ENCODE measurements at regions not wholly inside any gene's neighbourhood (a gene's known extent, or its start where the extent isn't known, plus 50 kb on each side); places are given as distances from the start of the nearest gene placed in this dataset.

- no peak overlapping the region for H2BK20ac ChIP-seq (ENCODE audit: low read length)
- no peak overlapping the region for H2AK5ac ChIP-seq (ENCODE audit: low read depth, low read length)
- no peaks in the 10 kb centered on the region for H3K4me1 ChIP-seq (replicated peaks in 1 of 4; ENCODE audit: control insufficient read depth in 3 of 4, insufficient read depth in 4 of 4, low read length in 3 of 4)
- H3K4ac ChIP-seq (replicated peaks; ENCODE audit: insufficient read length, low read depth, low read length), result no peak overlapping the region
- H3K27ac ChIP-seq (ENCODE audit: low read depth, low read length), result no peak overlapping the region
- no peaks in the 10 kb centered on the region for H3K9me3 ChIP-seq (ENCODE audit: insufficient read depth in 2 of 2, low read depth in 1 of 2, low read length in 1 of 2)
- no peaks in the 10 kb centered on the region for H3K36me3 ChIP-seq (ENCODE audit: control insufficient read depth in 2 of 4, insufficient read depth in 4 of 4, low read length in 3 of 4)
- no peak overlapping the region for H3K4me3 ChIP-seq (ENCODE audit: extremely low read depth in 1 of 4, insufficient read depth in 2 of 4, low read depth in 3 of 4, low read length in 4 of 4)
- no peaks in the 10 kb centered on the region for H3K79me2 ChIP-seq (ENCODE audit: control insufficient read depth in 1 of 2, insufficient read depth in 2 of 2, low read length in 2 of 2)
- ChIA-PET POLR2A (ENCODE audit: partially characterized antibody) (no interaction called here), CTCF (ENCODE audit: partially characterized antibody) (interaction anchor here (0.9 to 1.4 kb wide), 4 partner anchors 9 to 52 kb away, joined by 3 to 4 read pairs (median 4); no protein-coding TSS in a partner anchor)
- no peak overlapping the region for H3K9ac ChIP-seq (replicated peaks in 1 of 4; ENCODE audit: extremely low read depth in 1 of 4, low read depth in 3 of 4, low read length in 3 of 4)
- H2BK120ac ChIP-seq (replicated peaks; ENCODE audit: low read depth, low read length), result no peak overlapping the region
- no peaks in the 10 kb centered on the region for H3K79me1 ChIP-seq (ENCODE audit: low read depth, low read length)
- no peak overlapping the region for H2BK5ac ChIP-seq (ENCODE audit: low read depth, low read length)
- H3K14ac ChIP-seq (ENCODE audit: insufficient read length), result no peak overlapping the region
- no peak overlapping the region for H2BK12ac ChIP-seq (ENCODE audit: low read depth, low read length)
- no peak overlapping the region for H3K18ac ChIP-seq (ENCODE audit: extremely low read depth, low read length)
- H4K91ac ChIP-seq (replicated peaks; ENCODE audit: insufficient read length, low read length), result no peak overlapping the region
- H4K20me1 ChIP-seq (replicated peaks in 1 of 2; ENCODE audit: control insufficient read depth in 1 of 2, insufficient read depth in 2 of 2, low read length in 2 of 2), result no peaks in the 10 kb centered on the region
- no peaks in the 10 kb centered on the region for H3K23me2 ChIP-seq (ENCODE audit: low read depth, low read length)
- H2BK15ac ChIP-seq (ENCODE audit: low read length), result no peak overlapping the region
- H2AFZ ChIP-seq (ENCODE audit: low read length), result no peak overlapping the region
- no peak overlapping the region for H3K56ac ChIP-seq (replicated peaks; ENCODE audit: insufficient read length, low read depth, low read length)
- H3K23ac ChIP-seq (ENCODE audit: insufficient read length), result no peak overlapping the region
- H3K27me3 ChIP-seq (replicated peaks in 1 of 4; ENCODE audit: control insufficient read depth in 3 of 4, extremely low read depth in 1 of 4, insufficient read depth in 3 of 4, low read length in 3 of 4), result no peaks in the 10 kb centered on the region
- no peak overlapping the region for H4K8ac ChIP-seq (ENCODE audit: extremely low read depth, insufficient read depth, low read length)
- DNase-seq (ENCODE audit: low read depth in 1 of 2, low spot score in 2 of 2) (no peak), FAIRE-seq (no peak)
- H4K5ac ChIP-seq (ENCODE audit: insufficient read length, low read depth, low read length), result no peak overlapping the region
- H3K4me2 ChIP-seq (ENCODE audit: insufficient read depth in 1 of 2, low read depth in 2 of 2, low read length in 2 of 2), result no peak overlapping the region
- TF ChIP-seq SIN3A (conservative IDR thresholded peaks at IDR 0.05 in 1 of 2, IDR thresholded peaks at IDR 0.05 in 1 of 2; ENCODE audit: low read depth in 1 of 2, low read length in 2 of 2), result no peak
- no peak for TF ChIP-seq CHD2 (IDR thresholded peaks at IDR 0.05; ENCODE audit: low read length)
- TF ChIP-seq TCF12 (IDR thresholded peaks at IDR 0.05; ENCODE audit: low read depth, low read length), result no peak
- no peak for TF ChIP-seq ZNF274 (IDR thresholded peaks at IDR 0.05; ENCODE audit: borderline replicate concordance, extremely low read depth, low read length)
These were observed 54.9 kb upstream of the HMGXB4 start for GRCh38 chr22:35202376-35202775.

All from H1 (cell line).